ENCODE measurements at regions not wholly inside any gene's neighbourhood (a gene's known extent, or its start where the extent isn't known, plus 50 kb on each side); places are given as distances from the start of the nearest gene placed in this dataset.

DNA sequence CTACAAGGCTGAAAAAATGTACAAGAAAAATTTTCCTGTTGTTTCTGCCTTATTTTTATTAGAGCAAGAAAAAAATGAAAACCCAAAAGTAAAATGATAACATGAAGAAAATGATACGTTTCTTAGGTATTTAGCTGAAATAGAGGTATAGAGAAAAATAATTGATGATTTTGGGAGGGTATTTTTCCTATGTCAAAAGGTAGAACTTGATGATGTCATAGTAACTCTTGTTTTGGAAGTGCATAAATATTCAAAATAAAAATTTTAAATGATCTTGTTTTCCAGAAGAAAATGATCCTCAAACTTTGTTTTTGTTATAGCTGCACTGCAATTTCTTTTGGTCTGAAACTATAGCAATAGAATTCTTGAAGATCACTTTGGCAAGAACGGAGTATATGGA, 608.8 kb upstream of the BOD1L1 start:
- no peaks in the 10 kb centered on the region for H3K27me3 ChIP-seq (ENCODE audit: control insufficient read depth, insufficient read depth, low read length)
- TF ChIP-seq, protein P1, sequence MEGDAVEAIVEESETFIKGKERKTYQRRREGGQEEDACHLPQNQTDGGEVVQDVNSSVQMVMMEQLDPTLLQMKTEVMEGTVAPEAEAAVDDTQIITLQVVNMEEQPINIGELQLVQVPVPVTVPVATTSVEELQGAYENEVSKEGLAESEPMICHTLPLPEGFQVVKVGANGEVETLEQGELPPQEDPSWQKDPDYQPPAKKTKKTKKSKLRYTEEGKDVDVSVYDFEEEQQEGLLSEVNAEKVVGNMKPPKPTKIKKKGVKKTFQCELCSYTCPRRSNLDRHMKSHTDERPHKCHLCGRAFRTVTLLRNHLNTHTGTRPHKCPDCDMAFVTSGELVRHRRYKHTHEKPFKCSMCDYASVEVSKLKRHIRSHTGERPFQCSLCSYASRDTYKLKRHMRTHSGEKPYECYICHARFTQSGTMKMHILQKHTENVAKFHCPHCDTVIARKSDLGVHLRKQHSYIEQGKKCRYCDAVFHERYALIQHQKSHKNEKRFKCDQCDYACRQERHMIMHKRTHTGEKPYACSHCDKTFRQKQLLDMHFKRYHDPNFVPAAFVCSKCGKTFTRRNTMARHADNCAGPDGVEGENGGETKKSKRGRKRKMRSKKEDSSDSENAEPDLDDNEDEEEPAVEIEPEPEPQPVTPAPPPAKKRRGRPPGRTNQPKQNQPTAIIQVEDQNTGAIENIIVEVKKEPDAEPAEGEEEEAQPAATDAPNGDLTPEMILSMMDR (IDR thresholded peaks at IDR 0.05; ENCODE audit: low read depth, low read length): no peak
- H3K27ac ChIP-seq (ENCODE audit: low read depth, low read length): no peak overlapping the region
- POLR2A ChIA-PET: no interaction called here
- no peaks in the 10 kb centered on the region for H3K9me3 ChIP-seq (ENCODE audit: control insufficient read depth, insufficient read depth, low read length)
- CTCF ChIA-PET: interaction anchor here (0.7 kb wide), 1 partner anchor 582 kb away, joined by 3 read pairs; no protein-coding TSS in a partner anchor
- DNase-seq (ENCODE audit: low read depth, low spot score): no peak
- H3K4me3 ChIP-seq (ENCODE audit: low read depth, low read length): no peak overlapping the region

- TF ChIP-seq, protein P1 (IDR thresholded peaks at IDR 0.05; ENCODE audit: low read depth, low read length): no peak
- Histone ChIP-seq H3K4me3 (ENCODE audit: low read depth, low read length) (no peak overlapping the region), H3K27me3 (ENCODE audit: control insufficient read depth, insufficient read depth, low read length) (no peaks in the 10 kb centered on the region), H3K27ac (ENCODE audit: low read depth, low read length) (no peak overlapping the region), H3K9me3 (ENCODE audit: control insufficient read depth, insufficient read depth, low read length) (no peaks in the 10 kb centered on the region)
- ChIA-PET POLR2A (no interaction called here), CTCF (no interaction called here)
- no peak for DNase-seq (ENCODE audit: low read depth, low spot score)
Observed at GRCh38 chr4:14237911-14238310, 610.4 kb upstream of the BOD1L1 start.

DNA sequence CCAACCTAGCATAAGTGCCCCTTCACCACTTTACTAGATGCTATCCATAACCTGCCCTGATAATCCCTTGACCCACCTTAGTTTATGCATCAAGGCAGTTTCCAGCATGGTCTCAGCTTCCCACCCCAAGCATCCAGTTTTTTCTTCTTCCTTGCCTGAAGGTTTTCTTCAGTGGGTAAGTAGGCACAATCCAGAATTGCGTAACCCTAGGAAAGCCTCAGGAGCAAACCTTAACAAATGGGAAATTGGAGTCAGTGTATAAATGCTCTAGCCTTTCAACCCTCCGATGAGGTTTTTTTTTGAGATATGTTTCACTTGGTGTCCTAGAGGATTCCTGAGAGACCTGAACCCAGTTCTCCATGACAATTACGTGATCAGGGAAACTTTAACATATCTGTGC, 614.0 kb upstream of the BOD1L1 start:
- TF ChIP-seq, protein P1 (IDR thresholded peaks at IDR 0.05; ENCODE audit: low read depth, low read length): no peak
- Histone ChIP-seq H3K4me3 (ENCODE audit: low read depth, low read length) (no peak overlapping the region), H3K27ac (ENCODE audit: low read depth, low read length) (no peak overlapping the region), H3K9me3 (ENCODE audit: control insufficient read depth, insufficient read depth, low read length) (no peaks in the 10 kb centered on the region), H3K27me3 (ENCODE audit: control insufficient read depth, insufficient read depth, low read length) (no peaks in the 10 kb centered on the region)
- CTCF ChIA-PET: no interaction called here
- DNase-seq (ENCODE audit: low read depth, low spot score): no peak
- POLR2A ChIA-PET: no interaction called here

DNA sequence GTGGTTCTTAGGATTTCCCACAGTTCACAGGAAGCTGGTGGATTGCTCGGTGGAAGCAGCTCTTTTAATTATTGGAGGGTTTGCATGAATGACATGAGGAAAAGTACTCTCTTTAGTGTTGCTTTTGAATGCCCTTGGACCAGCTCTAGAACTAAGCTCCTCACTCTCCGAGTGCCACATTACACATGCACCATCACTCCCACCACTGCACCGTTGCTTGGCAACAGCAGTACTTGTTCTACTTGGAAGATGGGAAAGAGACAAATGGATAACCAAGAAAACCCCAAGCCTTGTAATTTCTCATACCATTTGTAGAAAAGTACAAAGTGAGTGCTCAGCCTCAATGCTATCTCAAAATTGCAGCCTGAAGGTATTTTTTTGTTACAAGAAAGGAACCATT, 620.2 kb upstream of the BOD1L1 start:
- Histone ChIP-seq H3K9me3 (ENCODE audit: control insufficient read depth, insufficient read depth, low read length) (no peaks in the 10 kb centered on the region; the same call in 1 of the 2 replicates), H3K27ac (ENCODE audit: low read depth, low read length) (no peak overlapping the region), H3K4me3 (ENCODE audit: low read depth, low read length) (no peak overlapping the region), H3K27me3 (ENCODE audit: control insufficient read depth, insufficient read depth, low read length) (no peaks in the 10 kb centered on the region)
- ChIA-PET CTCF (interaction anchor here (1.4 kb wide), 1 partner anchor 593 kb away, joined by 6 read pairs; no protein-coding TSS in a partner anchor), POLR2A (no interaction called here)
- no peak for DNase-seq (ENCODE audit: low read depth, low spot score)
- TF ChIP-seq, protein P1 (IDR thresholded peaks at IDR 0.05; ENCODE audit: low read depth, low read length): no peak

DNA sequence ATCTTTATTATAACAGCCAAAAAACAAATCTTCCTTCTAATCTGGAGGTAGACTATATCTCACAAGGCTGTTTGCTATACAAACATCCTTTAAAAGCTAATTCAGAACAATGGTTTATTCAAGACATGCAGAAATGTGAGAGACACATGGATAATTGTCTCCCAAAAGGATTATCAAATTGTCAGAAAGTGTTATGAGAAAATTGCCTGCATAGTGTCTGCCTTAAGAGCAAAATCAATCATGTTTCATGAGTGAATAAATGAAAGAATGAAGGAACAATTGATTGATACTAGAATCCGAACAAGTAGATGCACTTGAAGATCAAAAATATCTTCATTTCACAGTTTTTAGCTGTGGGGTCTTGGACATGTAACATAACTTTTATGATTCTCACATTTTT, 621.7 kb upstream of the BOD1L1 start:
- Histone ChIP-seq H3K27ac (ENCODE audit: low read depth, low read length) (no peak overlapping the region), H3K27me3 (ENCODE audit: control insufficient read depth, insufficient read depth, low read length) (no peaks in the 10 kb centered on the region), H3K9me3 (ENCODE audit: control insufficient read depth, insufficient read depth, low read length) (no peaks in the 10 kb centered on the region; the same call in 1 of the 2 replicates), H3K4me3 (ENCODE audit: low read depth, low read length) (no peak overlapping the region)
- TF ChIP-seq, protein P1 (IDR thresholded peaks at IDR 0.05; ENCODE audit: low read depth, low read length): no peak
- ChIA-PET POLR2A (no interaction called here), CTCF (interaction anchor here (1.0 kb wide), 1 partner anchor 595 kb away, joined by 3 read pairs; no protein-coding TSS in a partner anchor)
- DNase-seq (ENCODE audit: low read depth, low spot score): no peak
